Cardiac fibroblast (primary cell): ENCODE measurements at regions not wholly inside any gene's neighbourhood (a gene's known extent, or its start where the extent isn't known, plus 50 kb on each side); places are given as distances from the start of the nearest gene placed in this dataset.
A peak's percentile ranks its signal among the peaks of the same experiment; 100 is the strongest.

ENCODE experiments used
- DNase-seq, 2 donors: peaks; one replicate each; pipeline versions ENCODE4 v3.0.0 to v3.0.0-alpha.2; 2010; ENCODE audit warnings: low read depth in 2 of 2
- H3K4me3 ChIP-seq, 2 donors: replicated peaks in 1 of 2; 1 replicate in 1 of 2; 2 replicates in 1 of 2; pipeline ENCODE4 v1.5.1; 2011; ENCODE audit warnings: low read depth in 2 of 2, low read length in 2 of 2, mild to moderate bottlenecking in 2 of 2, moderate library complexity in 1 of 2
- TF ChIP-seq, protein P1 (sequence below): IDR thresholded peaks from one replicate; pipeline ENCODE4 v1.5.1; 2011; ENCODE audit warnings: low read depth, mild to moderate bottlenecking, low read length, inconsistent platforms

DNA sequence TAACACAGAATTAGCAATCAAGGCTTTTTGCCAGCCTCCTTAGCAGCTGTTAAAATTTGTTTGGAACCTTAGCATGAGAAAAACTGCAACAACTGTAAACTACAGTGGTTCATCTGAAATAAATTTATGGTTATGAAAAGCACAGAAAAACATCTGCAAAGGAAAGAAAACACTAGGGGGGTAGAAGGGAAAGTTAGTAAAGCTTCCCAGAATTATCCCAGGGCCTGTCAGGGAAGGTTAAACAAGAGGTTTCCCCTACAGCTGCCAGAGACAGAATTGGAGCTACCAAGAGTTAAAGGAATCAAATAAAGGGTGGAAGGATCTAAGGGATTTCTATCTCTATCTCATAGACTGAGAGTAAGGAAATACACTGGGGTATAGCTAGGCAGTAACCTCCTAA, 234.7 kb upstream of the DIAPH2 start:
- TF ChIP-seq, protein P1, sequence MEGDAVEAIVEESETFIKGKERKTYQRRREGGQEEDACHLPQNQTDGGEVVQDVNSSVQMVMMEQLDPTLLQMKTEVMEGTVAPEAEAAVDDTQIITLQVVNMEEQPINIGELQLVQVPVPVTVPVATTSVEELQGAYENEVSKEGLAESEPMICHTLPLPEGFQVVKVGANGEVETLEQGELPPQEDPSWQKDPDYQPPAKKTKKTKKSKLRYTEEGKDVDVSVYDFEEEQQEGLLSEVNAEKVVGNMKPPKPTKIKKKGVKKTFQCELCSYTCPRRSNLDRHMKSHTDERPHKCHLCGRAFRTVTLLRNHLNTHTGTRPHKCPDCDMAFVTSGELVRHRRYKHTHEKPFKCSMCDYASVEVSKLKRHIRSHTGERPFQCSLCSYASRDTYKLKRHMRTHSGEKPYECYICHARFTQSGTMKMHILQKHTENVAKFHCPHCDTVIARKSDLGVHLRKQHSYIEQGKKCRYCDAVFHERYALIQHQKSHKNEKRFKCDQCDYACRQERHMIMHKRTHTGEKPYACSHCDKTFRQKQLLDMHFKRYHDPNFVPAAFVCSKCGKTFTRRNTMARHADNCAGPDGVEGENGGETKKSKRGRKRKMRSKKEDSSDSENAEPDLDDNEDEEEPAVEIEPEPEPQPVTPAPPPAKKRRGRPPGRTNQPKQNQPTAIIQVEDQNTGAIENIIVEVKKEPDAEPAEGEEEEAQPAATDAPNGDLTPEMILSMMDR = no peak
- no peak overlapping the region for H3K4me3 ChIP-seq

DNA sequence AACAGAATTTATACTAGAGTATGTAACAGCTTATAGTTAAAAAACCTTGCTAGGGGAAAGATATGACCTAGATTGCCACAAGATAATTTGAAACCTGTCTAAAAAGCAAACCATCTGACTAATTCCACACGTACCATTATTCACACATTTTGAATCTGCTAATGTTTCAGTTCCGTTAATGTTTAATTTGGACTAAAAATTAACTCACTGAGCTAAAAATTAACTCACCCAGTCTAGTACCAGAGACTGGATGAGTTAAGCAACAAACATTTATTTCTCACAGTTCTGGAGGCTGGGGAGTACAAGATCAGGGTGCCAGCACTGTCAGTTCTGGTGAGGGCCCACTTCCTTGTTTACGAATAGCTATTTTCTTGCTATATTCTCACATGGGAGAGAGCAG, 231.5 kb upstream of the DIAPH2 start:
- no peak for DNase-seq
- TF ChIP-seq, protein P1 = no peak

More for the DNA sequence above, 234.7 kb upstream of the DIAPH2 start:
- DNase-seq = no peak

DNA sequence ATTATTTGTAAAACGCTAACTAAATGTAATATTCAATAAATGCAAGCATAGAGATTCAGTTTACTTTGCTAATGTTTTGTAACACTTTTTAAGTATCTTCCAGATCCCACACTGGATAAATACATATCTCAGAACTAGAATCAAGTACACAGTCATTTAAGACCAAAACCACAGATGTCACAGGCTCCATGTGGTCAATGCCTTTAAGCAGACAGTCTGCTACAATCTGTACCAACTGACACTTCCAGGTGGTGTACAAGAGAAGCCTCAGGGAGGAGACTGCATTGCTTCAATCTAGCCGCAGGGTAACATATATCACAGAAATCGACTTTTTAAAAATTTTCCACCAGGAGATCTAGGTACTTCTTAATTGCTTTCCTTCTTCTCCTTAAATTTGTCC, 229.6 kb upstream of the DIAPH2 start:
- no peak overlapping the region for H3K4me3 ChIP-seq
- TF ChIP-seq, protein P1 = no peak
- no peak for DNase-seq

More for the DNA sequence above, 231.5 kb upstream of the DIAPH2 start:
- H3K4me3 ChIP-seq = no peak overlapping the region

DNA sequence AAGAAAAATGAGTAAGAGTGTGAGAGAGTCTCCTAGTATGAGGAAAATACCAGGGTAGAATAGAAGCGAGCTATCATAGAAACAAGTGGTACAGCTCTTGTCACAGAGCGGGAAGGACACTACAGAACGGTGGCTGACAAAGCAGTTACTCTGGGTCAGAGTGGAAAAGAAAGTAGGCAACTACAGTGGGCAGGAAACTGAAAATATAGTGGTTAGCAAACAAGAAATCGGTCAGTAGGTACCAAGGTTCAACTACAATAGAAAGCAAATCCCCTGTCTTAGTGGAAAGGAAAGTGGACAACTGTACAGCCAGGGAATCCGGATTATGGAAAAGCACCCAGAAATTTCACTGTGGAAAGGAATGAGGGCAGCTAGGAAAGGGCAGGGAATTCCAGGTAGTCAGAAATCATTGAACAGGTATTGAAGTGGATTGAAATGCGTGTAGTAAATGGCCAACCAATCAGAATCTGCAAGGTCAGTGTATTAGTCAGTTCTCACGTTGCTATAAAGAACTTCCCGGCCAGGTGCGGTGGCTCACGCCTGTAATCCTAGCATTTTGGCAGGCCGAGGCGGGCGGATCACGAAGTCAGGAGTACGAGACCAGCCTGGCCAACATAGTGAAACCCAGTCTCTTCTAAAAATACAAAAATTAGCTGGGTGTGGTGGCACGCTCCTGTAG, 219.6 kb upstream of the DIAPH2 start:
- no peak for DNase-seq
- no peak overlapping the region for H3K4me3 ChIP-seq
- TF ChIP-seq, protein P1 = no peak

DNA sequence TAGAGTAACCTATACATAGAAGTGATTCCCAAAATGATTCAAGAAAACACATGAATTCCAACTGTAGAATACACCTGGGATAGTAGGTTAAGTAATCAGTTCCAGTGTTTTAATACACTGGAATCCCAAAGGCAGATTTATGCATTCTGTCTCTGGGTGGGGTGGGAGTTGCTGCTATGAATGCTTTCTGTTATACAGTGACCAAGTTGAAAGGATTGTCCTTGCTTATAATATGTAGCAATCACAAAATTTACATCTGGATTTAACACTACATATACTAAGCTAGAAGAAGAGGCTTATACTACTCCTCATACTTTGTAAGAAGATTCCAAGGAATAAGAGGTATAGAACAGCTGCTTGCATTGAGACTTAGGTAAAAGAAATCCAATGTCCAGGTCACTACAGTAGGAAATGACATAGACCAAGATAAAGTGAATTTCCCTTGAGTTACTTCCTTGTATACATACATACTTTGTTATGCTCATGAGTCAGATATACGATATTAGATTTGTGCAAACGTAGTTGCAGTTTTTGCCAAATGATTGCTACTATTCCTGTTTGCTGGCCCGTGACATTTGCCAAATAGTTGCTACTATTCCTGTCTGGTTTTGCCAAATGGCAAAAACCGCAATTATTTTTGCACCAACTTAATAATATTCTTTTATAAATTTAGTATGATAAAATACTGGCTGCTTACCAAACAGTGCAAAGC, 210.5 kb upstream of the DIAPH2 start:
- H3K4me3 ChIP-seq = no peak overlapping the region
- peak; percentile 48 to 55 for DNase-seq
- TF ChIP-seq, protein P1 = no peak

DNA sequence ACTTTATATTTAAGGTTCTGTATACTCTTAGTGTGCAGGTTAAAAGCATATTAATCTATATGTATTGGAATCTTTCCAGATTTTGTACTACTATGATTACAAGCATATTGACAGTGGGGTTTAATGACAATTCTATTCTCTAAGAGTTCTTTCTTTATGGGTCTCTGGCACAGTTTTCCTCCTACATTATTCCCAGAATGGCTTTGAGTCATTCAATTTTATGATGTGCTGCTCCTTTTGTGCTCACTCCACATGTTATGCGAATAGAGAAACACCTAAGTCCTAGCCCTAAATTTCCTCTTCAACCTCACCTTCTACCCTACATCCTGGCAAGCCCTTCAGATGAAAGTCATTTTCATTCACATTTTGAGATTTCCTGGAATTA, 209.9 kb upstream of the DIAPH2 start:
- H3K4me3 ChIP-seq = no peak overlapping the region
- no peak for DNase-seq
- TF ChIP-seq, protein P1 = no peak
